Hematopoietic multipotent progenitor cell (in vitro differentiated cells): ENCODE measurements at regions not wholly inside any gene's neighbourhood (a gene's known extent, or its start where the extent isn't known, plus 50 kb on each side); places are given as distances from the start of the nearest gene placed in this dataset.

Experiments
- DNase-seq, 3 donors: peaks; one replicate each; pipeline ENCODE4 v3.0.0-alpha.2; 2011 to 2015; ENCODE audit warnings: low read depth in 2 of 3, low spot score in 2 of 3

GRCh38 chr4:59068722-59069418 is 1958.7 kb upstream of the IGFBP7 start:
- DNase-seq: no peak

GRCh38 chr4:59086410-59086809 is 1976.2 kb upstream of the IGFBP7 start:
- no peak for DNase-seq

DNA sequence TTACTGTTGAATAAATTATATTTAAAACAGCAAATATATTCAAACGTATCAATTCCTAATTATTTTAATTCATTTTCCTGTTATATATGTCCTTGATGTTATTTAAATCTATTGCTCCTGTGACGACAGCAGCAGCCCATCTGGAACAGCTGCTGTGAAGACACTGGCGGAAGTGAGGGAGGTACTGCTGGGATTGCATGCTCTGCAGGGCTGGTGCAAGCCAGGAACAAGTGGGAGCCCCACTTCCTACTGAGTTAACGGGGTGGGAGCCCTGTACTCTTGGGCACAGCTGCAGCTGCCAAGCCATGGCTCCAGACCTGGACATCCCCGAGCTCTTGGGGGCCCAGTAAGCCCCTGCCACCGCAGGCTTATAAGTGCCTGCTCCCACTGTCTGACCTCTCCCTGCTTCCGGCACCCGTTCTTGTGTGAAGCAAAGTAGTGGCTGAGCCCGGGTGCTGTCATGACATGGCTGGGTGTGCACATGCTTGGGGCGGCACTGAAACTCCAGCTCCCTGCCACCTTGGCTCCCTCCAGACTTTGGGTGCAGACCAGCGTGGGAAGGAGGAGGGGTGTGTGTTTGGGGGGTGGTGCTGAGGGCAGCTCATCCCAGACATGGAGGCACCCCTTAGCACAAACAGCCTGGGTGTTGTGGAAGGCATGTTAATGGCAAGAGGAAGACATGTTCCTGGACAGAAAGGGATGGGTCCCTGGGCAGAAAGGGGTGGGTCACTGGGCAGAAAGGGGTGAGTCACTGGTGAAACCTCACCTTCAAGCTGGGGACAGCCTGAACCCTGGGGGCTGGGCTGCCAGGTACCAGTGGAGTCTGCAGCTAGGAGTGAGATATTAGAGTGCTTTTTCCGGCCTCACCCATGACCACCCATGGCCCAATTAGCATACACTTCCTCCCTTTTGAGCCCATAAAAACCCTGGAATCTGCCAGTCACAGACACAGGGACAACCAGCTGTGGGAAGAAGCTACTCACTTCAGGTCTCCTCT is 1981.3 kb upstream of the IGFBP7 start:
- DNase-seq: no peak

GRCh38 chr4:59094505-59094904 is 1984.3 kb upstream of the IGFBP7 start:
- DNase-seq: no peak

DNA sequence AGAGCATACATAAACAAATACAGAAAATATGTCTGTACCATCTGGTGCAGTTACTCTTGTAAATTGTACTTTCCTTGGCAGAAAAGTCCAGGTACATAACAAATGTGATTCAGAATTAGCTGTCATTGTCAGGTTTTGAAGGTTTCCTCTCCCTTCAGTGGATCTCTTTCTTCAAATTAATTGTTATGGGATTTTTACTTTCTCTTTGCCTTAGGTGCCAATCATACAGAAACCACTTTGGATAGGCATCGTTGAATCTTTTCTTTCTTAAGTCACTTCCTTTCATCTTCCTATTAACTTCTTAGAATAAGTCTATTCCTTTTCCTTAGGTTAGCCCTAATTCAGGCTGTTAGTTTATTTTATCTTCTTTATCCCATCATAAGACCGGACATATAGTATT is 1992.1 kb upstream of the IGFBP7 start:
- DNase-seq: no peak

DNA sequence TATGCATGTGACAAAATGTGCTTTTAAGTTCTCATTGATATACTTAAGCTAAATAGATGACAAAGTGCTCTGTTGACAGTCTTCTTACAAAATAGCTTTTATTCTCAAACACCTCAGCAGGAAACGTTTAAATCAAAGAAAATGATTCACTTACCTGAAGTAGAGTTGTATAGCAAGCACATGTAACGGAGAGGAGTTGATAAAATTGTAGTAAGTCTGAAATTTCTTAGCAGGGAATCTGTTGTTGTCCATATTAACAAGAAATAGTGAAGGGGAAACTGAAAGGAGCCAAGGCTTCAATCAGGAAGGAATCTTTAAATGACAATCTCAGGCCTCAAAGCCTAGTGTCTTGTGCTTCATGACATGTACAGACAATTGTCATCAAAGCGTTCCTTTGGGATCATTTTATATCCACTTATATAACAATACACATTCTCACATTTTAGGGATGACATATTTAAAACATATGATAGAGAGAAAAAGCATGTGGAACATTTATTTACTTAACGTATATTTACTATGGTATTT is 2010.2 kb upstream of the IGFBP7 start:
- no peak for DNase-seq

- no peak for DNase-seq
Measured at GRCh38 chr4:59122626-59123025, 2012.4 kb upstream of the IGFBP7 start.

DNA sequence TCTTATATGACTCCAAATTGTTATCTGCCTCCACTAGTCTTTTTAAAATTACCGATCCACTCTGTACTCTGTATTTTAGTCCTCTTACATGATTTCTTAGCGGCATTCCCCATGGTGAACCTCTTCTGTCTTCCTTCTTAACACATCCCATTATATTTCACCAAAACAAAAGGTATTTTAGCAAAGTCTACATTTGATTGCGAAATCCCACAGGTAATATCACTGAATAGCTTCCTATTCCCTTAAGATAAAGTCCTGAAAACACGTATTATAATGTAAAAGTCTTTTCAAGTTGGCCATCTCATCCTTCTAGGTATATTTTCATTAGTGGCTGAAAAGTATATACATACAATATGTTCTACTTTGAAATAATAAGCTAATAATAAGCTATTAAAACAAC is 2016.0 kb upstream of the IGFBP7 start:
- no peak for DNase-seq

DNA sequence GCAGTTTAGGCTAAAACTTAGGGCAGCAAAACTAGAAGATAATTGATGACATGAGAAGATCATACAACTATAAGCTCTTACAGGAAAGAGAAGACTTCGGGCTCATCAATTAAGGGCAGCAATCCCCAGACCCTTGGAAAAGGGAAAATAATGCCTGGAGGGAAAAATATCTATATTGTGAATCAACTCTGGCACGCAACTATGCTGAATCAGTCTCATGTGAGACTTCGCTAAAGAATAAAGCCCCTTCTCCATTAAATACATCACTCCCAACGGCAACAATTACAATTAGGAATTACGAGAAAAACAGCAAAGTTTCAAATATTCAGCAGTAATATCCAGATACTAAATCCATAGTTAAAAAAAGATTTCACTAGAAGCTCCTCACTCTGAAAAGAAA is 2016.8 kb upstream of the IGFBP7 start:
- DNase-seq: no peak

DNA sequence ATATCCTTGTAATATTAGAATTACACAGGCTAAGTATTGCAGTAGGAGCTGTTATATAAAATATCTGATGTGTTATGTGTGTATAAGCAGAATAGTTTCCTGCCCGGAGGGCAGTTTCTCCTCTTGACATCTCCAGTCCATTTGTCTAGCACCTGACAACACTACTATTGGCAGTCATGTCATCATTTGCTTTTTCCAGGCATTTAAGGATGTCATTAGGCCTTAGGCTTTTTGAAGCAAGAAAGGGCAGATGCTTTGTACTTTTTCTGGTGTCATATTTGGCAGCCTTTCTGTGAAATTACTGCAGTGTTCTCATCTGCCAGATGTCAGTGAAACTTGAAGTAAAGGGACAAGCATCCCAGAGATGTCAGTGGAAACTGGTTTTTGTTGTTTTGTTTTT is 2017.6 kb upstream of the IGFBP7 start:
- no peak for DNase-seq

DNA sequence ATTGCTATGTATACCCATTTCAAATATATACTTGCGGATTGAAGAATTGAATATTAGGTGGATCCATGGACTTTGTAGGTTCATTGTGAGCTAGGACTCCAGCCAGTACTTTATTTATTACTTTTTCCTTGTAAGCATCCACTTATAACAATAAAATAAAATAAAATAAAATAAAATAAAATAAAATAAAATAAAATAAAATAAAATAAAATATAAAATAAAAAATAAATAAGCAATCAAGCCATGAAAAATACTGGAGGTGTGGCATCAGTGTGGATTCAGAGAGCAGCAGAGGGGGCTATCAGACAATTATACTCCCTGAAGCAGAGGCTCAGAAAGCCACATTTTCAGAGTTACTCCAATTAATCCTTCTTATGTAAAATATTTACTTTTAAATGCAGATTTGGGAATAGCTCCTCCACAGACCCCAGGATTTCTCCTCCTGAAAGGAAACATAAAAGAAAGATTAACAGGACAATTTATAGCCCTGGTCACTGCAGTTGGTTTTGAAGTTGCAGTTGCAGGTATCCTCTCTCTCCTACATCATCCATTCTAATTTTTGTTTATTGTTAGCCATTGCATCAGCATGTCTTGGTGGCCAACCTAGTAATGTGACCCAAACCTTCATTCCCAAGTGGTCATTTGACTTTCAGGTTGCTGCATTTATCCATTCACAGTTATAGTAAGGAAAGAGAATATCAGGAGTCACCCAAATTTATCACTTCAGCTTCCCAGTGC is 2025.2 kb upstream of the IGFBP7 start:
- no peak for DNase-seq

GRCh38 chr4:59161249-59161648 is 2038.9 kb upstream of the ADGRL3 start:
- no peak for DNase-seq

DNA sequence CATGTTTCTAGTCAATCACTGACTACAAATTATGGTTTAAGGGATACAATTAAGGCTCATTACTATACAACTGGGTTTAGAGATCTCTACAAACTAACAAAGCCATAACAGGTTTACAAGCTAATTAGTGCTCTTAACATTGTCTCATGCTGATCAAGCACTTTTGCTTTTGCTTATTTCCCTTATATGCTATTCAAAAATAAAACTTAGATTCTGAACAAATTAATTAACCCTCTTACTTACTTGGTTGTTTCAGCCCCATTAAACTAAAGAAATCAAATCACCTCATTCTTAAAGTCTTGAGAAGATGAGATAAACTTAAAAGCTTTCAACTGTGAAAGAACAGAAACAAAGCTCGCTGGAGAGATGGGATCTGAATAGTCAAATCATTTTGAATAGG is 2024.5 kb upstream of the ADGRL3 start:
- no peak for DNase-seq

DNA sequence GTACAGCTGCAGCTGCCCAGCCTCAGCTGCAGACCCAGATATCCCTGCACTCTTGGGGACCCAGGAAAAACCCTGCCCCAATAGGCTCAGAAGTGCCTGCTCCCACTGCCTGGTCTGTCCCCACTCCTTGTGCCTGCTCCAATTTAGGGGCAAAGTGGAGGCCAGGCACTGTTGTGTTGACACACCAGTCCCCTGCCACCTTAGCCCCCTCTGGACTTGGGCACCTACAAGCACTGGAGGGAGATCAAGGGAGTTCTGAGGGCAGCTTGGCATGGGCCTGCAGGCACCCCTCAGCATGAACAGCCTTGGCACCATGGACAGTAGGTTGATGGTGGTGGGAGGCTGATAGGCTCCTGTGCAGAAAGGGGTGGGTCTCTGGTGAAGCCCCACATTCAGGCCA is 2020.8 kb upstream of the ADGRL3 start:
- DNase-seq: no peak

GRCh38 chr4:59180161-59180560 is 2020.0 kb upstream of the ADGRL3 start:
- DNase-seq: no peak

GRCh38 chr4:59180969-59181368 is 2019.2 kb upstream of the ADGRL3 start:
- DNase-seq: no peak

DNA sequence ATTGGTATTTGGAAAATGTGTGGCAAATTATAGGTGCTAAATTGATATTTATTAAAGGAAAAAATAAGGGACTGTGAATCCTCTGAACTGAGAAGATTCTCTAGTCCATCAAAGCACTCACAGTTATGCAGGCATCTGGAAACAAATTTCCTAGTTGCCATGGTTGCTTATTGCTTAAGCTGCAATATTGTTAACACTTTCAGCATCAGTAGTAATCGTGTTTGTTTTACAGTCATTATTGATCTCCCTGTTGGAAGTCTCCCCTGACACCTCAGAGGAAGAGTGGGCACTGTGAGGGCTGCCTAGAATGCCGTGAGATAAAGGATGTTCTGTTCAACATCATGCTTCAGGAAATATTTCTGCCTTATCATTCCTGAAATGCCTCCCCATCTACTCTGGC is 2004.3 kb upstream of the ADGRL3 start:
- no peak for DNase-seq

DNA sequence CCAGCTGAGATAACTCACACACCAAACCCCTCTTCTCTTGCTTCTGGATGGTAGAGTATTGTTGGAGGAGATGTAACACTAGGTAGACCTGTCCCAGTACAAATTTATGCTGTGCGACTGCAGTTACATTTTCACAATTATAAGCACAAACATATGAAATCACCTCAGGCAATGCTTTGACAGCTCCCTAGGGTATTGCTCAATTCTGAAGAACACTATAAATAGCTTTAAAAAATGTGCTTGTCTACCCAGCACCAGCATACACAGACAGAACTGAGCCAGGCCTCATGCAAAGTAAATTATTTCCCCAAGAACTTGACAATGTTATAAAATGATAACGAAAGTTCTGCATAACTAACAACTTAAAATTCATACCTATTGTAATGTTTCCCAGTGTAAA is 1999.1 kb upstream of the ADGRL3 start:
- DNase-seq: no peak

DNA sequence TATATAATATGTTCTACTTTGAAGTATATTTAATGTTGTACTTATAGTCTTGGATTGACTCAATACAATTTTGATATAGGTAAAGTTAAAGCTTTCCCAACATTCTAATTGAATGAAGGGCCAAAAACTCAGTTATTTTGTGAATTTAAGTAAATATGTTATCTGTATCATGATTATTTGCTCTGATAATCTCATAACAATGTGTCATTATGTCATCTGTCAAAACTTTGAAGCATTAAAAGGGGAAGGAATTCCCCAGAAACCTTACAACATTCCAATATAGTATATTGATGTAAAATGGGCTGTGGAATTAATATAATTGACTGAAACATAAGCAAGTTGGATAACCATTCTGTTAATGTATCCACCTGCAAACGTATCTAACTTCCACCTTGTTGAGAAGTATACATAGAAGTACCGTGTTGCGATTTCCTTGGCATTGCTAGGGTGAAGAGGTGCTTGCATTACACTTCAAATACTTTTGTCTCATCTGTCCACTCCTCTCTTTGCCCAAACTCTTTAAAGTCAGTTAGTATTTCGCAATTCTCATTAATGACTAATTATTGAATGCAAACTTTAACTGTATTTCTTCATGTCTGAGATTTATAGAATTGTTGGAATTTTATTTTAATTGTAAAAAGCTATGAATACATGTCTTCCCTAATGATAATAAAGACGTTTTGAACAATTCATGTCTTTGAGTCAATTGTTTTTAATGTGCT is 1982.1 kb upstream of the ADGRL3 start:
- DNase-seq: no peak

DNA sequence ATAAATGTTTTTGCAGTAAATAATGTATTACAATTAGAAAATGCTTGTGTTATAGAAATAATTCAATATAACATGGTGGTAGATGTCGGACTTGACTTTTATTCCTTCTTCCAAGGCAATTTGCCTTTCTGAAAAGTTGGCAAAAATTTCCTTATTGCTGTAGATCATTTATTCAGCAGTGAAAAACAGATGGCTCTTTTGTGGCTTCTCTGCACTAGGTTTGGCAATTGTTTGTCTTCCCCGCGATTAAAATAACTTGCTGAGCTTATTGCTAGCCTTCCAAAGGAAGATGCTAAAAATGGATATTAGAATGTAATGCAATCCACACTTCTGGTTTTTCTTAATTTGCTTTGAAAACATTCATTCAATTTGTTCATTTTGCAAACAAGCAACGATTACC is 1977.9 kb upstream of the ADGRL3 start:
- no peak for DNase-seq
